GM12891 (cell line): ENCODE measurements at regions not wholly inside any gene's neighbourhood (a gene's known extent, or its start where the extent isn't known, plus 50 kb on each side); places are given as distances from the start of the nearest gene placed in this dataset.
"Not testable (repeated sequence)": the region's sequence is repeated elsewhere in the genome, so short reads cannot be mapped to it uniquely, and the experiment has no call there.

ENCODE experiments used
- DNase-seq: peaks from one replicate; pipeline ENCODE4 v3.0.0; 2011; ENCODE audit warnings: low spot score; ENCODE audit not compliant: insufficient read length
- FAIRE-seq: peaks from 2 replicates; lab custom pipeline; 2011; peaks lifted over from hg19 to GRCh38; lab: Jason Lieb, UNC
- PAX5 ChIP-seq: IDR thresholded peaks from 2 replicates; pipeline ENCODE4 v1.6.1; 2011; ENCODE audit warnings: low read length, moderate library complexity, mild to moderate bottlenecking; ENCODE audit not compliant: insufficient read depth, severe bottlenecking
- POLR2A ChIP-seq: IDR thresholded peaks from 2 replicates; pipeline ENCODE4 v1.6.1; 2011; ENCODE audit warnings: low read depth, low read length, control low read depth
- POLR2AphosphoS5 ChIP-seq: IDR thresholded peaks from 2 replicates; pipeline ENCODE4 v1.6.1; 2011; ENCODE audit warnings: low read depth, low read length, control low read depth
- POU2F2 ChIP-seq: IDR thresholded peaks from 2 replicates; pipeline ENCODE4 v1.6.1; 2011; ENCODE audit warnings: low read depth, mild to moderate bottlenecking, control low read depth, low read length, moderate library complexity
- SPI1 ChIP-seq: IDR thresholded peaks from 2 replicates; pipeline ENCODE4 v1.6.1; 2011; ENCODE audit warnings: low read depth, low read length, control low read depth
- TAF1 ChIP-seq: IDR thresholded peaks from 2 replicates; pipeline ENCODE4 v1.6.1; 2011; ENCODE audit warnings: low read depth, low read length, control low read depth

DNA sequence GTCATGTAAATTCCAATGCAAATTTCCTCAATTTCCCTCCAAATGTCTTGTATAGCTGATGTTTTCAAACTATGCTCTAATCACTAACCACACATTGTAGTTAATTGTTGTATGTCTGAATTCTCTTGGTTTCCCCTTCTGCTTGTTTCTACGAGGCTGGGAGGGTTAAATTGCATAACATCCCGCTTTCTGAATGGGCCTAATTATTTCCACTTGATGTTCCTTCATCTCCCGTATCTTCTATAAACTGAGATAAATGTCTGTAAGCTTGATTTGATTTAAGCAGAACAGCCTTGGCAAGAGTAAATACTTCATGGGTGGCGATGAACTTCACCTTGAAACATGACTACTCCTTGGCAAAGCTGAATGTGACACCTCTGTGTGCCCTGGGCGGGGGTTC is 72.2 kb downstream of the SERINC2 start:
- DNase-seq (no peak), FAIRE-seq (no peak)
- TF ChIP-seq POLR2A: no peak
- no peak for TF ChIP-seq TAF1
- no peak for TF ChIP-seq POLR2AphosphoS5
- TF ChIP-seq POU2F2: no peak
- TF ChIP-seq PAX5: no peak
- no peak for TF ChIP-seq SPI1

DNA sequence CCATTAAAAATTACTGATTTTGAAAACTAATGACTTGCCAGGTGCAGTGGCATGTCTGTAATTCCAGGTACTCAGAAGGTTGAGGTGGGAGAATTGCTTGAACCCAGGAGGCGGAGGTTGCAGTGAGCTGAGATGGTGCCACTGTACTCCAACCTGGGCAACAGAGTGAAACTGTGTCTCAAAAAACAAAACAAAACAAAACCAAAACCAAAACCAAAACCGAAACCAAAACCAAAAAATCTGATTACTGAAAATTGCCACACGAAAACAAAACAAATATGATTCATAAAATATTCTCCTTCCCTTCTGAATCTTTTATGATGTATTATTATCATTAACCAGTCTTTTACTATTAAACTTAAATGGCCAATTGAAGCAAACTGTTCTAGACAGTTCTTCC is 74.1 kb downstream of the SERINC2 start:
- TF ChIP-seq TAF1 (no peak), PAX5 (no peak), POLR2A (no peak), SPI1 (no peak), POLR2AphosphoS5 (no peak), POU2F2 (no peak)
- no peak for FAIRE-seq
- no peak for DNase-seq

DNA sequence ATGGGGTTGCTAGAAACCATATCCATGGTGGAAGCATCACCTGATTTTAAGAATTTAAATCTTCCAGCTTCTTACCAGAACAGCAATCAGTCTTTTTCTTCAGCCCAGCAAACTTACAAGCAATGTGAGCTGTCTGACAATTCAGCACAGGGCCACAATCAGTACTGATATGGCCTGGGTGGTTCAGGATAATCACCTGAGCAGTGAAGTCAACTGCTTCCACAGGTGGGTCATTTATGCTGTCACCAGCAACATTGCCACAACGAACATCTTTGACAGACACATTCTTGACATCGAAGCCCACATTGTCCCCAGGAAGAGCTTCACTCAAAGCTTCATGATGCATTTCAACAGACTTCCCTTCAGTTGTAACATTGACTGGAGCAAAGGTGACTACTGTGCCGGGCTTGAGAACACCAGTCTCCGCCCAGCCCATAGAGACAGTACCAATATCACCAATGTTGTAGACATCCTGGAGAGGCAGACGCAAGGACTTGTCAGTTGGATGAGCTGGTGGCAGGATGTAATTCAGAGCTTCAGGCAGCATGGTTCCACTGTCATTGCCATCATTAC is 74.8 kb downstream of the SERINC2 start:
- TF ChIP-seq TAF1 (no peak), POLR2AphosphoS5 (no peak), PAX5 (no peak), SPI1 (no peak), POU2F2 (no peak), POLR2A (no peak)
- DNase-seq (no peak), FAIRE-seq (no peak)

- no peak for FAIRE-seq
- DNase-seq: no peak
- TF ChIP-seq PAX5: no peak
- no peak for TF ChIP-seq POU2F2
- no peak for TF ChIP-seq TAF1
- TF ChIP-seq SPI1: no peak
- no peak for TF ChIP-seq POLR2A
- no peak for TF ChIP-seq POLR2AphosphoS5
Observed at GRCh38 chr1:31488528-31488927, 75.5 kb downstream of the SERINC2 start.

GRCh38 chr1:31489575-31489974 is 76.6 kb downstream of the SERINC2 start:
- FAIRE-seq, DNase-seq: not testable (repeated sequence)

- not testable (repeated sequence) for DNase-seq, FAIRE-seq
Observed at GRCh38 chr1:31490596-31490995, 77.6 kb downstream of the SERINC2 start.

GRCh38 chr1:31495351-31495750 is 81.0 kb upstream of the TINAGL1 start:
- not testable (repeated sequence) for DNase-seq, FAIRE-seq

GRCh38 chr1:31495770-31496169 is 80.5 kb upstream of the TINAGL1 start:
- not testable (repeated sequence) for FAIRE-seq, DNase-seq

GRCh38 chr1:31497601-31498000 is 78.7 kb upstream of the TINAGL1 start:
- TF ChIP-seq TAF1 (no peak), POLR2AphosphoS5 (no peak), PAX5 (no peak), POU2F2 (no peak), SPI1 (no peak), POLR2A (no peak)
- no peak for DNase-seq
- no peak for FAIRE-seq

DNA sequence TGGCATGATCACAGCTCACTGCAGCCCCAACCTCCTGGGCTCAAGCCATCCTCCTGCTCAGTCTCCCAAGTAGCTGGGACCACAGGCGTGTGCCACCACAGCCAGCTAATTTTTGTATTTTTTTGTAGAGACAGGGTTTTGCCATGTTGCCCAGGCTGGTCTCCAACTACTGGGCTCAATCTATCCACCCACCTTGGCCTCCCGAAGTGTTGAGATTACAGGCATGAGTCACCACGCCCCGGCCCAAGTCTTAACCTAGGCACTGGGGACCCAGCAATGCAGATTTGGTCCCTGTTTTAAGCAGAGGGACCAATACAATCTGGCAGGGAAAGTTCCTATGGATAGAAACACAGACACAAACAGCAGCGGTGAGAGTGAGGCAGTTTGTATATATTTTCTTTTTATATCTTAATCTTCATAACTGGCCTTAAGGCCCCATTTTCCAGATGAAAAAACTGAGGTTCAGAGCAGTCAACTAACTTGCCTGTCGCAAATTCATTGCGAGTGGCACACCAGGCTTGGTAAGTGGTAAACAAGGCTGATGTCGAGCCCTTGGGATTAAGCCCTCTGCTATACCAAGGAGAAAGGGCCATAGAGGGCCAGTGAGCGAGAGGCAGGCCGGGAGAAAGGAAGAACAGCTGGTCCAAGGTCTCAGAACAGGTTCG is 77.8 kb upstream of the TINAGL1 start:
- TF ChIP-seq POLR2AphosphoS5: no peak
- FAIRE-seq: no peak
- DNase-seq: no peak

DNA sequence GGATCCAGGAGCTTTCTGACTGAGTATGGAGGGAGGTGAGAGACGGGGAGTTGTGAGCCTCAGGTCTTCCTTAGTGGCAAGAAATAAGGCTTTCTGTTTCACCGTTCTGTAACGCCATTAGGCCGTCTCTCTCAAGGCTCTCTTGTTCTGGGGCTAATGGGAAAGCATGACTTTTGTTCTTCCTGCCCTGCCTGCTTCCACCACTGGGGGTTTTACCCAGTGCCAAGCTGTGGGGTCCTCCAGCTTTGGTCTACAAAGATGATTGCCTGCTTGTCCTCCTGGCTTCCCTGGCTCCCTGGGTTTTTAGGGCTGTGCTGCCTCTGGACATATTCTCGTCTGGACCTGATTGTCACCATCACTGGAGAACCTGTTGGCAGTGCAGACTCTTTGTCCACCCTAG is 74.8 kb upstream of the TINAGL1 start:
- DNase-seq (no peak), FAIRE-seq (no peak)
- no peak for TF ChIP-seq POLR2AphosphoS5
- no peak for TF ChIP-seq POU2F2
- TF ChIP-seq TAF1: no peak
- no peak for TF ChIP-seq POLR2A
- no peak for TF ChIP-seq PAX5
- no peak for TF ChIP-seq SPI1
